GM18868 (cell line): ENCODE measurements at regions not wholly inside any gene's neighbourhood (a gene's known extent, or its start where the extent isn't known, plus 50 kb on each side); places are given as distances from the start of the nearest gene placed in this dataset.
"Not testable (repeated sequence)": the region's sequence is repeated elsewhere in the genome, so short reads cannot be mapped to it uniquely, and the experiment has no call there.

ENCODE experiments used
- ATAC-seq: cut with Tn5 transposase; IDR thresholded peaks from one replicate; pipeline ENCODE4 v1.9.1; 2021; ENCODE audit warnings: mild to moderate bottlenecking, moderate library complexity; ENCODE audit not compliant: unreplicated experiment

DNA sequence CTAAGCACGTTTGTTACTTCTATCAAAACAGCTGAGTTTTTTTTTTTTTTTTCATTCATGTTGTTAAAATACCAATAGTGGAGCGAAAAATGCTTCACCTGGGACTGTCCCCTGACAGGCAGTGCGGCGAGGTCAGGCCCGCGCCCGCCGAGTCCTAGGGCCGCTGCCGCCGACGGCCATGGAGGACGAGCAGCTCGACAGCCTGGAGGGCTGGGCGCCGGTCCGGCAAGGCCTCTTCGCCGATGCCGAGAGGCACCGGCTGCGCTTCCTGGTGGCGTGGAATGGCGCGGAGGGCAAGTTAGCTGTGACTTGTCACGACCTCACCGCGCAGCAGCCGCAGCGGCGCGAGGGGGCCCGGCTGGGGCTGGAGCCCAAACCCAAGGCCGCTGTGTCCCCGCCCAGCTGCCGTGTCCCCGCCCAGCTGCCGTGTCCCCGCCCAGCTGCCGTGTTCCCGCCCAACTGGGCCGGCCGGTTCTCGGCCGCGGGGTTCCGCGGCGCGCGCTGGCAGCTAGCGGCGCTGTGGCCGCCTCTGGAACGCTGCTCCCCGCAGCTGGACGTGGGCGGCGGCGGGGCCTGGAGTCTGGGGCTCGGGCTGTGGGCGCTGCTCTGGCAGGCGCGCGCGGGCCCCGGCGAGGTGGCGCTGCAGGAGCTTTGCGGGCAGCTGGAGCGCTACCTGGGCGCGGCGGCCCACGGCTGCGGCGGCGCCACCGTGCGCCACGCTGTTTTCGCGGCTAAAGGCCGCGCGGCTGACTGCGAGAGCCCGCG is 56.7 kb upstream of the GOLGA8R start:
- peak; percentile 87 for ATAC-seq

DNA sequence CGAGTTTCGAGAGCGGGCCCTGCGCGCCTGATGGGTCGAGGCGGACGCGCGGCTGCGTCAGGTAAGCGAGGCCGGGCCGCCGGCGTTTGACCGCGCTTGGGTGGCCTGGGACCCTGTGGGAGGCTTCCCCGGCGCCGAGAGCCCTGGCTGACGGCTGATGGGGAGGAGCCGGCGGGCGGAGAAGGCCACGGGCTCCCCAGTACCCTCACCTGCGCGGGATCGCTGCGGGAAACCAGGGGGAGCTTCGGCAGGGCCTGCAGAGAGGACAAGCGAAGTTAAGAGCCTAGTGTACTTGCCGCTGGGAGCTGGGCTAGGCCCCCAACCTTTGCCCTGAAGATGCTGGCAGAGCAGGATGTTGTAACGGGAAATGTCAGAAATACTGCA is 57.3 kb upstream of the GOLGA8R start:
- peak; percentile 4 for ATAC-seq

- ATAC-seq = peak; percentile 53
Measured at GRCh38 chr15:30471817-30472551, 57.9 kb upstream of the GOLGA8R start.

- not testable (repeated sequence) for ATAC-seq
Measured at GRCh38 chr15:30484887-30485286, 67.0 kb upstream of the GOLGA8Q start.

DNA sequence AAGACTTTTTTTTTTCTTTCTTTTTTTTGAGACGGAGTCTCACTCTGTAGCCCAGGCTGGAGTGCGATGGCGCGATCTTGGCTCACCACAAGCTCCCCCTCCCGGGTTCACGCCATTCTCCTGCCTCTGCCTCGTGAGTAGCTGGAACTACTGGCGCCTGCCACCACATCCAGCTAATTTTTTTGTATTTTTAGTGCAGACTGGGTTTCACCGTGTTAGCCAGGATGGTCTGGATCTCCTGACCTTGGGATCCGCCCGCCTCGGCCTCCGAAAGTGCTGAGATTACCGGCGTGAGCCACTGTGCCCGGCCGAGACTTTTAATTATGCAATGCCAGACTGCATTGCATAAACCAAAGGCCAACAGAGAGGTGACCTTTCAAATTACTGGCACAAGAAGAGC is 62.6 kb upstream of the GOLGA8Q start:
- ATAC-seq = not testable (repeated sequence)

DNA sequence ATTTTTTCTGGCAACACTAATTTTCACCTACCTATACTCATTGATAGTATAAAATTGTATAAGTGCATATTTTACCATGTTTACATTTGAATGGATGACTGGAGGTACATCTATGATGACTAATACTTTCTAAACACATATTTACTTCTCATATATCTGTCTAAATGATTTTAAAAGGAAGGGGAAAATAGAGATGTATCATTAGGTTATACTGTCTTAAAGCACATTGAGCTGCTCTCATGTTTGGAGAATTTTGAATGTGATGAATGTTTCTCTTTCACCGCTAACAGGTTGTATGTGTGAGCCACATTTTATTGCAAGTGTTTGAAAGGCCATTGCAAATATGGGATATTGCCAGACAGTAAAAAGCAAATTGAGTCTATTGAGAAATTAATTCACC is 61.5 kb upstream of the GOLGA8Q start:
- not testable (repeated sequence) for ATAC-seq

DNA sequence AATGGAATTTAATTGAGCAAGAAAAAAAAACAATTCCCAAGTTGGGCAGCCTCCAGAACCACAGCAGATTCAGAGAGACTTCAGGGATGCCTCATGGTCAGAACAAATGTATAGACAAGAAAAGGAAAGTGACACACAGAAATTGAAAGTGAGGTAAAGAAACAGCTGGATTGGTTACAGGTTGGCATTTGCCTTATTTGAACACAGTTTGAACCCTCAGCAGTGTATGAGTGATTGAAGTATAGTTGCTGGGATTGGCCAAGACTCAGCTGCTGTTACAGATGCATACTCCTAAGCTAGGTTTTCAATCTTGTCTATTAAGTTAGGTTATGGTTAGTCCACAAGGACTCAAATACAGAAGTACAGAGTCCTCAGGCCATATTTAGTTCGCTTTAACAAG is 57.9 kb upstream of the GOLGA8Q start:
- ATAC-seq = not testable (repeated sequence)

- not testable (repeated sequence) for ATAC-seq
Measured at GRCh38 chr15:30497275-30497674, 54.6 kb upstream of the GOLGA8Q start.

DNA sequence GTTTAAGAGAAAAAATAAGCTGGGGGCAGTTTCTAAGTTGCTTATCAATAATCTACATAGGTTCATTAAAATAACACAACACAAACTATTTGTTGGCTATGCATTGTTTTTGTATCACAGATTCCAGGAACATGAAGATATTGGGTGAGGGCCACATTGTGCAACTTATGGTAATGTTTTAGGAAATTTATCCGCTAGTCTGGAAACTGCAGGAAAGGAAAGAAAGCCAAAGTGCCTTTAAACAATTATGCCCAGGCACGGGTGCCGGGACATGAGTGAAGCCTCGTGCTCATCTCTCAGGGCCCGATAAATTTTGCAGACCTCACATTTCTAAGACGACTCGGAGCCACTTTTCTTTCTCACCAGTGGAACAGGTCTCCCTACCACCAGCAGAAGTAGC is 52.6 kb upstream of the GOLGA8Q start:
- ATAC-seq = not testable (repeated sequence)

DNA sequence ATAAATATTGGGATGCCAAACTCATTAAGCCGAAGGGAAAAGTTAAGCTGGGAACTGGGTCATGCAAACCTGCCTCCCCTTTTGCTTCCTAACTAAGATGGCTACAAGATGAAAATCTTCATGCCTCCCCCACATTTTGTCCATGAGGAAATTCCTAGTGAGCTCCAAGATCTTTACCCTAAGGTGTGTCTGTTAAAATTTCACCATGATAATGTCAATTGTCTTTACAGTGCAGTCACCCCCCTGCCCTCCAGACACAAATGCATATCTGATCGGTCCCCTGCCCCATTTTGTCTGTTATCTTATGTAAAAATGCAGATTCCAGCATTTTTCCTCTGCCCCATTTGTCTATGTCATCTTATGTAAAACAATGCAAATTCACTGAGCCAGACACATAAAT is 51.3 kb upstream of the GOLGA8Q start:
- ATAC-seq = not testable (repeated sequence)
